ENCODE measurements at regions not wholly inside any gene's neighbourhood (a gene's known extent, or its start where the extent isn't known, plus 50 kb on each side); places are given as distances from the start of the nearest gene placed in this dataset.

DNA sequence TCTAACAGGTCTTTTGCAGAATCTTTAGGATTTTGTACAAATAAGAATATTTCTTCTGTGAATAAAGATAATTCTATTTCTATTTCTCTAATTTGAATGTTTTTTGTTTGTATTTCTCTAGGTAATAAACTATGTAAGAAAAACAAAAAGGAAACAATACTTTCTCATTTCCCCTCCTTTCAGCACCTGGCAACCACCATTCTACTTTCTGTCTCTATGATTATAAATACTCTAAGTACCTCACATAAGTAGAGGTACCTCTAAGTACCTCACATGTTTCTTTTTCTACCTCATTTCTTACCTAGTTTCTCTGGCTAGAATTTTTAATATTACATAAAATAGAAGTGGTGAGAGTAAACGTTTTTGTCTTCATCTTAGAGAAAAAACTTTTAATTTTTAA, 550.0 kb downstream of the EPHA5 start:
- TF ChIP-seq, protein P1, sequence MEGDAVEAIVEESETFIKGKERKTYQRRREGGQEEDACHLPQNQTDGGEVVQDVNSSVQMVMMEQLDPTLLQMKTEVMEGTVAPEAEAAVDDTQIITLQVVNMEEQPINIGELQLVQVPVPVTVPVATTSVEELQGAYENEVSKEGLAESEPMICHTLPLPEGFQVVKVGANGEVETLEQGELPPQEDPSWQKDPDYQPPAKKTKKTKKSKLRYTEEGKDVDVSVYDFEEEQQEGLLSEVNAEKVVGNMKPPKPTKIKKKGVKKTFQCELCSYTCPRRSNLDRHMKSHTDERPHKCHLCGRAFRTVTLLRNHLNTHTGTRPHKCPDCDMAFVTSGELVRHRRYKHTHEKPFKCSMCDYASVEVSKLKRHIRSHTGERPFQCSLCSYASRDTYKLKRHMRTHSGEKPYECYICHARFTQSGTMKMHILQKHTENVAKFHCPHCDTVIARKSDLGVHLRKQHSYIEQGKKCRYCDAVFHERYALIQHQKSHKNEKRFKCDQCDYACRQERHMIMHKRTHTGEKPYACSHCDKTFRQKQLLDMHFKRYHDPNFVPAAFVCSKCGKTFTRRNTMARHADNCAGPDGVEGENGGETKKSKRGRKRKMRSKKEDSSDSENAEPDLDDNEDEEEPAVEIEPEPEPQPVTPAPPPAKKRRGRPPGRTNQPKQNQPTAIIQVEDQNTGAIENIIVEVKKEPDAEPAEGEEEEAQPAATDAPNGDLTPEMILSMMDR (IDR thresholded peaks at IDR 0.05) = no peak
- TF ChIP-seq POLR2AphosphoS5 (IDR thresholded peaks at IDR 0.05) (no peak), POLR2A (IDR thresholded peaks at IDR 0.05) (no peak), EP300 (IDR thresholded peaks at IDR 0.05; ENCODE audit: low read depth) (no peak)

All from transverse colon (tissue), 4 donors.